ENCODE measurements at regions not wholly inside any gene's neighbourhood (a gene's known extent, or its start where the extent isn't known, plus 50 kb on each side); places are given as distances from the start of the nearest gene placed in this dataset.

DNA sequence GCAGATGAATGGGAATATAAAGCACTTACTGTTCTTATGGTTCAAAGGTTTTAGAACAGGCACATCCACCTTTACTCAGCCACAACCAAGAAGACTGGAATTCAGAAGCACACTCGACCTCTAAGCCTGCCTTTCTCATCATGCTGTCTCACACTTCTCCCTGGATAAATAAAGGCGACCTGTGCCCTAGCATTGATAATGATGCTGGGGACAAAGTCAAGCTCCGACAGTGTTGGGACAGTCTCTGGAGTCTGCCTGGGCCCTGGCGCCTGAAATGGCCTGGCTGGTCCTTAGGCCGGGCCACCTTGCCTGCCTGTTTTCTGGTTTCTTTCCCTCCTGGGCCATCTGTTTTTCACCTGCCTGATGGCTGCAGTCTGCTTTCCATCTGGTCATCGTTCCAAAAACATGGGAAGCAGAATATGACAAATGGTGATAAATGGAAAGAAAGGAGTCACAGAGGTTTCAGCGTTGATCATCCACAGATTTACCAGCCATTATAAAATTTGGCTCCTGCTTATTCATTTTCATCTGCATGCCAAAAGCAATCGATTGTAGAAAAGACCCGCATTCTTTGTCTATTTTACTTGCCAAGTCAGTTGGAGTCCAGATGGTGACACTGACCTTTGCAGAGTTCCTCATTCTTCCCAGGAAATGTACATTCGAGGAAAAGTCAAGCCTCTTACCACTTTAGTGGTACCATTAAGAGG lies 91.2 kb upstream of the KCNJ15 start:
- no peak for DNase-seq

DNA sequence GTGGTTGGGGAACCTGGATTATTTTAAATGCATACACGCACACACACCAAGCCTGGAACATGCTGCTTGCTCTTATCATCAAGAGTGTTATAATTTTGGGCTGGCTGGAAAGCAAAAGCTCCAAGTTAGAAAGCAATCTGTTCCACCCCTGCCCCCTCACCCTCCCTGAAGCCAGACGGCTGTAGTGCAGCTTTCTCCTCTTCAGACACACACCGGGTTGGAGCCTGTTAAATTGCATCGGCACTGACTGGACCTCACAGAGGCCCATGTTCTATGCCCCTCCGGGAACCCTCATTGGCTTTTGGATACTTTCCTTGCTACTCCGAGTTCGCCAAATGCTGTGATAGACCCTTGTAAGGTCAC lies 90.6 kb upstream of the KCNJ15 start:
- DNase-seq: no peak

DNA sequence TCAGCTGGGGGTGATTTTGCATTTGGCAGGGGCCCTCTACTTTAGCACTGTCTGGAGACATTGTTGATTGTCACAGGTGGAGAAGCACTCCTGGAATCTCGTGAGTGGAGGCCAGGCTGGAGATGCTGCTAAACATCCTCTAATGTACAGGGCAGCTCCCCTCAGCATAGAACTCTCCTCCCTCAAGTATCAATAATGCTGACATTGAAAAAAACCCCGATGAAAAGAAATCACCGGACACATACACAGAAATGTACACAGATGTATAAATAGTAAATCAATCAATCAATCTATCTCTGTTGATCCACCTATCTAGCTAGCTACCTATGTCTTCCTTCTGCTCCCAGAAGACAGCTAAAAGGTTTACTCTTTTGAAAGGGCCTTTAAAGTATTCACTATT lies 89.4 kb upstream of the KCNJ15 start:
- no peak for DNase-seq

DNA sequence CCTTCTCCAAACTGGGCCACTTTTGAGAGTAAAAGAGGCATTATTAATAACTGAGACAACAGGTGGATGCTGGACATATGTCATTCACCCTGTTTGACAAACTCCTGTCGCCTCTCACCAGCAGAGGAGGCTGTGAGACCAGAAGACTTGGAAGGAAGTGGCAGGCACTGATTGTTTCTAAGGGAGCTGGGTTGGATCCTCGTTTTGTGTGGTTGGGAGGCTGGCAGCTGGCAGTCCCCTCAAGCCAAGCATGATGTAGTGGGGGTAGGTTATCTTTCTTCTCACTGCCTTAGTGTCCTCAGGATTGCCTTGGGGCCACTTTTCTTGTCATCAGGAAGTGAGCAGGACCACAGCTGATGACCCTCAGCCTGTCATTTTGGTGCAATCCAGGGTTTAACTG lies 86.5 kb upstream of the KCNJ15 start:
- no peak for DNase-seq

DNA sequence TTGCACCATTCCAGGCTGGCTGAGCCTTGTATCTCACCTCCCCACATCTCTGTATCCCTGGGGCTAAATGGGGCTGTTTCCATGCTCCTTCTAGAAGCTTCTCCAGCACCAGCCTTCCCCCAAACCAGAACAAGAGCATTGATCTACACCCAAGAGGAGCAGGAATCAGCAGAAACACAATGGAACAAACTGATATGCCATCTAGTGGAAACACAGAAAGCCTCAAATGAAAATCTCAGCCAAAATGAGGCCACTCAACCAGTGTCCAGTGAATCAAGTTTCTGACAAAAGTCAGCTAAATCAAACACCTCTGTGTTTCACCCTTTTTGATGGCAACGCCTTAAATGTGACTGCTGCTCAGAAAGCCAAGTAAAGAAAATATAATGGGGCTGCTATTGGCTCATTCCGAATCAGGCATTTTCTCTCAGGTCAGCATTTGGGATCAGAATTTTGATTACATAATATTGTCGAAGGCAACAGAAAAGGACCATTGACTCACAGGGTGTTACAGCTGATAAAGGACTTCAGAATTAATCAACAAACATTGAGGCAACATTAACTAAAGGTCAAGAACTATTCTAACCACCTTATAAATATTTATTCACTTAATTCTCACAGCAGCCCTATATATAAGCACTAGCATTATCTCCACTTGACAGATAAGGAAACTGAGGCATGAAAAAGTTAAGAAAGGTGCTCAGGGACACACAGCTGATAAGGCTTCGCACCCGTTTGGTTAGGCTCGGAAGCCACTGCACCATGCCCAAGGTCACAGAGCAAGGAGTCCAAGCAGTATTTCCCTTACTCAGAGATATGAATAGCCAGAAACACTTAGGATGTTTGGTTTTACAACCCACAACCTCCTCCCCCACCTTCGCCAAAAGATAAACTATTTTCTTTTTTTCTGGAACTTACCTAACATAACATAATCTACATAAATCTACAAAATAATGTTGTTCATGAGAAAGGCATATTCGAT lies 85.8 kb upstream of the KCNJ15 start:
- DNase-seq: no peak

DNA sequence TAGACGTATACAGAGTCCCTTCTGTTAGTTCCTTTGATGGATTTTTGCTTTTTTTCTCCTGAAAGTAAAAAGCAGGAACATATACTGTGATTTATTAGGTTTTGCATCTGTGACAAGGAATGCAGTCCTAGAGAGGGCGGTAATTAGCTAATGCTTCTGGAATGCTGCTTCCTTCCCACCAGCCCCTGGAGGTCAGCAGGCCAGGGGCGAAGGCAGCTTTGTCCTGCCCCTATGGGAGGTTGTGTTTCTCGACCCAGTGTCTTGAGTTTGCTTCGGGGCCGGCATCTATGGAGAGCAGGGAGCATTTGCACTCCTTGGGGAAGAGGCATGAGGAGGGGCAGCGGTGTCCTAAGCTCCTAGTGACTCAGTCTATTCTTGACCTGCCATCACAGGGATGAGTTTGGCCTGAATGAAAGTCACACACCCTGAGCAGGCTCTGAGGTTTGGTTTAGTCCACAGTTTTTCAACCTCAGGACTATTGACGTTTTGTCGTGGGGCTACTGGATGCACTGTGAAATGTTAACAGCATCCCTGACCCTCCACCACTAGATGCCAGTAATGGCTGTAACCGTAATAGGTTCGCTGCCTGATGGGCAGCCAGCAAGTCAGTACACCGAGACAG lies 85.0 kb upstream of the KCNJ15 start:
- DNase-seq: no peak

DNA sequence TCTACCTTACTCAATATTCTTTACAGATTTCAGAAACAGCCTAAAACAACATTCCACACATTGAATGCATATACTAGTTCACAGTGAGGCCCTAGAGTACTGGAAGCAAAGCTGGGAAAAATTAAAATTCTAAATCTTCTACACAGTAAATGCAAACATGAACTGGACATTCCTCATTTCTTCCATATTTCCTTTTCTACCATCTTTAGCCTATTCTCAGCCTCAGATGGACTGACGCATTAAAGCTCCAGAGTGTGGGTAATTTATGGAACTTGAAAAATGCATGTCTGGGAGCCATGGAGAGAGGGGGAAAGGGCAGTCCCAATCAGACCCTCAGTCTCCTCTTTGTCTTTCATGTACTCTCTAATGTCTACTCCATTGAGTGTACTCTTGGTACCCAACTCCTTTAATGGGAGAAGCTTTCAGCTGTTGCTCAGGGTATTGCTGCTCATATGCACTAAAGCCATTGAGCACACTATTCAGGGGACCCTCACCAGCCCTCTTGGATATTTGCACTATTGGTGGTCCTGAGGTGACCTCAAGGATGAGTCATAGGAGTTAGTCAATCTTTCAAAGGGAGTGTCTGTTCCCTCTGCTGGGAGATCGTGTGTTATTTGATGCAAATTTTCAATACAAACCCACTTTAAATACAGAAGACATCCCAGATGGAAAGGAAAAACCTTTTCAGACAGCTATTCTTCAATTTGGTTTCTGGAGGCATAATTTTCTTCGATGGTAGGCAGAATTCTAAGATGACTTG lies 83.3 kb upstream of the KCNJ15 start:
- no peak for DNase-seq

DNA sequence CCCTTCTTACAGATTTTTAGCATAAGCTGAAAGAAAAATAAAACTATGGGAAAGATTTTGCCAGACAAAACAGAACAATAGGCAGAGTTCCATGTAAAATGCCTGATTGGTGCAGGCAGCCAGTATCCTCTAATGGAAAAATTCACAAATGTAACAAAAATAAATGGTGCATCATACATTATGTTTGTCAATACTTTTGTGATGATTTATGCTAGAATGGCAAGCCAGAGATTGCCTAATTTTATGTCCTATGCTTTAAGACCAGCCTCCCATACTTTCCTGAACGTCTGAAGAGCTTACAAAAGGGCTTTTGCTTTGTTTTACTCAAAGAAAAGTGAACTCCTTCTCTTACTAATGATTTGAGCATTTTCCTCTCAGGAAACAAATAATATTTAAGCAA lies 81.5 kb upstream of the KCNJ15 start:
- no peak for DNase-seq

DNA sequence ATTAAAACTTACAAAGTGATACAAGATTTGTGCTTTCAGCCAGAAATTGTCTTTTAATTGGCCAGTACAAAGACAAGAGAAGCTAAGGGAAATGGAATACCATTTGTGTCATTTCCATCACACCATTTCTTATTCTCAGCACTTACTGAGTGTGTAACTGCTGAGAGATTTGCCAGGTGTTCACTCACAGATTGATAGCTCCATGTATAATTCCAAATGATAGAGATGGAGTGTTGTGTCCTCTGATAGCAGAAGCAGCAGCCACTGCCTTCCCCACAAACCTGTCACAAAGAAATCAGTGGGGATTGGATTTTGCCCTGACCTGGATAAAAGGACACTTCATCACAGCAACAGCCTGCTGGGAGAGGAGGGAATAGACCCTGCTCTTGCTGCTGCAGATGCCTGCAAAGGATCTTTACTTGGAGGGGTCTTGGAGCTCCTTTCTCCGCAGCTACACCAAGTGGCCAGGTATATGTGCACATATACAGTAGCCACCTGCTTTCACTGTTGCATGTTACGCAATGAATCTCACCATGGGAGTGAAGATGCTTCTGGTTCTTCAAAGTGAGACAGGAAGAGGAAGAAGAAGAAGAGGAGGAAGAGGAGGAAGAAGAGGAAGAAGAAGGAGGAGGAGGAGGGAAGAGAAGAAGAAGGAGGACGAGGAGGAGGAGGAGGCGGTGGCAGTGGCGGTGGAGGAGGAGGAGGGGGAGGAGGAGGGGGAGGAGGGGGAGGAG lies 78.7 kb upstream of the KCNJ15 start:
- no peak for DNase-seq

DNA sequence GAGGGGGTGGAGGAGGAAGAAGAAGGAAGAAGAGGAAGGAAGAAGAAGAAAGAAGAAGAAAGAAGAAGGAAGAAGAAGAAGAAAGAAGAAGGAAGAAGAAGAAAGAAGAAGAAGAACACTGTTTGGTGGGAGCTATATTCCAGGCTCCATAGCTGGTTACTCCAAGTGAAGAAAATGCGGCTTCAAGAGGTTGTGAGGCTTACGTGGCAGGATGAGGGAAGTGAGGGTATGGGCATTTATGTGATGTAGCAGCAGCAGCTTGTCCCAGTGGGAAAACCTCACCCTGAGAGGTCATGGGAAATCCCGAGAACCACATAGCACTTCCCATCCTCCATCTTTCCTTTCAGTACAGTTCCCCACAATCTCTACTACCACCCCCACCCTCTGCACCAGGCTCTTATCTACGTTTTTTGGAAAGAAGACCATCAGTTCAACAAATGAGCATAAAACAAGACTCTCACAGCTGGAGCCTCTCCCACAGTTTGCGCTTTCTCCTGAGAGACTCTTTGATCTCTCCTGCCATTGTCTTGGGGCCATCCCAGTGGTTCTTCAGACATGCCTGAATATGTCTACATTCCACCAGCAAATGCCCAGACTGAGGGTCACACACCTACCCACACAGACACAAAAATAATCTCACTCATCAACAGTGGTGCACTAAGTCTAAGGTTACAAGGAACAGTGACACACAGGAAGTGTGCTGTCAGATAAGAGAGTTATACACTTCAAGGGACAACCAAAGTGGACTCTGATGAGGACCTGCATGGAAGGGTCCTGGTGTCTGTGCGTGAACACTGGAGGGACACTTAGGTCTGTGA lies 77.9 kb upstream of the KCNJ15 start:
- DNase-seq: no peak

DNA sequence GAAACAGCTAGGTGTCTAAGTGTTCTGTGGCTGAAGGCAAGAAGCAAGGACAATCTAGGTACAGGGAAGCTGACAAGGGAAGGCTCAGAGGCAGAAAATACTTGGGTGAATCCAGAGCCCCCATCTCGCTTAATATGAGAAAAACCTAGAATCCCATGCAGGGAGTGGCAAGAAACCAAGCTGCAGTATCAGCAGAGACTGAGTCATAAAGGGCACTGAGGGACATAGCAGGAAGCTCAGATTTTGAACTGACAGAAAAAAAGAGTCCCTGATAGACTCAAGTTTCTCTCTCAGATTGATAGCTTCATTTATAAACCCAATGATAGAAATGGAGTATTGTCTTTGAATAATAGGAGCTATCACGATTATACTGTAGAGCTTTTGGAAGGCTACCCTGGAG lies 77.3 kb upstream of the KCNJ15 start:
- DNase-seq: no peak

DNA sequence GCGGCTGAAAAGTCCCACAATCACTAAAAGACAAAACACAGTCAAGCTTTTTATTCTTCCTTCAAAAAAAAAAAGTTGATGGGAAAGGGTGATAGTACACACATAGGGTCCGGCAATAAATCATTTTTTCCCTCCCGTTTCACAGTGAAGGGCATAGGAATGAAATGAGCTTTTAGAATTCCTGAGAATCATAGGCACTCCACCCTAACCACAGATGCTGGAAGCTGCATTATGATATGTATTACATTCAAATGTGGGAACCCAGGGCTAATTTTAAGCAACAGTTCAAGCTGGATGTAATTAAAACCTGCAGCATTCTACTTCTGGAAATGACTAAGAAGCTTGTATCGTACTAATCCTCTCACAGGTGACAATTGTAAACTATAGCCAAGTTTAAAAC lies 75.7 kb upstream of the KCNJ15 start:
- DNase-seq: no peak

DNA sequence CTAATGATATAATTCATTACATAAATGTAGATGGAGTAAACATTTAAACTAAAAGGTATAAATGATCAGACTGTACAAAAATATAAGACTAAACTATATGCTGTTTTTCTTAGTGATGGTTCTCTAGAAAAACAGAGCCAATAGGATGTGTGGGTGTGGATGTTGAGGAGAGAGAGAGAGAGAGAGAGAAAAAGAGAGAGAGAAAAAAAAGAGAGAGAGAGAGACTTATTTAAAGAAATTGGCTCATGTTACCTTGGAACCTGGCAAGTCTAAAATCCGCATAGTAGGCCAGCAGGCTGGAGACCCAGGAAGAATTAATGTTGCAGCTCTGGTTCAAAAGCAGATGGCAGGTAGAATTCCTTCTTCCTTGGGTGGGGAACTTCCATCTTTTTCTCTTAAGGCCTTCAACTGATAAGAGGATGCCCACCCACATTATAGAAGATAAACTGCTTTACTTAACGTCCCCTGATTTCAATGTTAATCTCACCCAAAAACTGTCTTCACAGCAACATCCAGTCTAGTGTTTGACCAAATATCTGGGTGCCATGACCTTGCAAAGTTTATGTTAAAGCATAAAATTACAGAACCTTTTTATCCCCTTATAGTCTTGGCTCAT lies 74.3 kb upstream of the KCNJ15 start:
- no peak for DNase-seq

DNA sequence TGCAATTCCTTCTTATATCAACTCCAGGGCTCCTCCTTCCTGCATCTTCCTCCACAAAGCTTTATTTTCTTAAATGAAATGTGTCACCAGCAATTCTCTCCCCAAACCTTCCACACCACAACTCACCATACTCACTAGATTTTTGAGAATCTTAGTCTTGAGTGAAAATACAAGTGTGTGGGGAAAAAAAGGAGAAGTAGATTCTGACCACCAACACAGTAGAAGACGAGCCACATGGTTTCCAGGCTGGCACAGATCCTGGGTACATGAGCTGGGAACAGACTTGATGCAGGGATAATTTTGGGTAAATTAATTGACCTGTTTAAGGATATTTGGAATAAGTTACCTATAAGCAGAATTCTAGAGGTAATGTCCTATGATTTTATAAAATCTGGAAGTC lies 72.8 kb upstream of the KCNJ15 start:
- DNase-seq: no peak

DNA sequence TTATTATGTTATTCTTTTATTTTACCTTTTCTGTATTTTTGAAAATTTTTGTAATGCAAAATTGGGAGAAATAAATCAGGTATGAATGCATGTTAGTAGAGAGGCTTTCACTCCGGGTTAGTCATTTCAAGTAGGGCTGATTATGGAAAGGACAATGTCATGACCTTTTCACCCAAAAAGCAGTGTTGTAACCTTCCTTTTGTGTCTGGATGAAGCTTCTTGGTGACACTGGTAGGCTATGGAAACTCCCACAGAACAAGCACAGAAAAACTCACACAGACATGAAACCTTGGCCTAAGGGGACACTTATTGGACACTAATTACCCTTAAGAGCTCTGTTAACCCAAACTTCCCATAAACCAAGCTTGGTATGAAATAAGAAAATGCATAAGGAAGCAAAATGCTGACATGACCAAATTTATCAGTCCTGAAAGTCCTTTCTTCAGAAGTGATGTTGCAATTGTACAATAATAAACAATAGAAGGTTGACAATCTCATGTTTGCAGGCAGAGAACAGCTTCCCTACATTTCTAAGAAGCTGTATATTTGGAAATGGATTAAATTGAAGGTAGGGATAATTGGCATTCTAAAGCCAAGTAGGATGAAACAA lies 70.0 kb upstream of the KCNJ15 start:
- no peak for DNase-seq

DNA sequence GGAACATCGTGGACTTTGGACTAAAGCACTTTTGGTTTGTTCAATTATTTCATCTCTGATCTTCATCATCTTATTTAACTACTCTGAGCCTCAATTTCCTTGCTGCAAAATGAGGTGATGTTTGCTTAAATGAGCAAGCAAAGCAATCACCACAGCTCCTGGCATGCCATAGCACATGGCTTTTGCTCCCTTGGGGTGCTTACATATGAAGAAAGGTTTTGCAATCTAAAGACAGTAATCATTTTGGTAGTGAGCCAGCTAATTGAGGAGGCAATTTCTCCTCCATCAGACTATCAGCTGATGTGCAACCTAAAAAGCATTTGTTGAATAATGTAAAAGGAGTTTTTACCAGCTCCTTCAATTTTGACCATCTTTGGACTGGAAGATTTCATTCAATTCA lies 68.8 kb upstream of the KCNJ15 start:
- DNase-seq: no peak

DNA sequence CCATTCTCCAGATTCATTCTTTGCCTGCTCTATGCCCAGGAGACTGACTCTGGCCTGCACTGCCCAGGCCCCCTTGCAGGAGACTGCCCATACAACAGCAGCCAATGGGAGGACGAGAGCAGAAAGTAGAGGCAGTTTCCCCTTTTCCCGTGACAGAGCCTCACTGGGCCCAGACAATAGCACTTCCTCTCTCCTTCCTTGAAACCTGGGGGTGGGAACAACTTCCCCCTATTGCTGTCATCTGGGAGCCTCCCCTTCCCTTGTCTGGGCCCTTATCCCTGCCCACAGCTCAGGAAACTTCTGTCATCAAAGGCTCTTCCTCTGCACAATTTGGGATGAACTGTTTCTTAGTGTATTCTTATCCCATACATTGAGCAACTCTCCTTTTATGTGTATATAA lies 60.8 kb upstream of the KCNJ15 start:
- DNase-seq: no peak

DNA sequence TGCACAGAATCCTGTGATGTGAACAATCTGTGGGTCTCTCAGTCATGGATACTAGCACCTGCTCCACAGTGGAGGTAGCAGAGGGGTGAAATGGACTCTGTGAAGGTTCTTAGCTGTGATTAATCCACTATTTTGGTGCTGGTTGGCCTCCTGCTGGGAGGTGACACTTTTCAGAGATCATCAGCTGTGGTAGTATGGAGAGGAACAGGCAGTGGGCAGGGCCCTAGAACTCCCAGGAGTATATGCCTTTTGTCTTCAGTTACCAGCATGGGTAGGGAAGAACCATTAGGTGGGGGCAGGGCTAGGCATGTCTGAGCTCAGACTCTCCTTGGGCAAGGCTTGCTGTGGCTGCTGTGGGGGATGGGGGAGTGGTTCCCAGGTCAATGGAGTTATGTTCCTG lies 54.0 kb upstream of the KCNJ15 start:
- DNase-seq: no peak

DNA sequence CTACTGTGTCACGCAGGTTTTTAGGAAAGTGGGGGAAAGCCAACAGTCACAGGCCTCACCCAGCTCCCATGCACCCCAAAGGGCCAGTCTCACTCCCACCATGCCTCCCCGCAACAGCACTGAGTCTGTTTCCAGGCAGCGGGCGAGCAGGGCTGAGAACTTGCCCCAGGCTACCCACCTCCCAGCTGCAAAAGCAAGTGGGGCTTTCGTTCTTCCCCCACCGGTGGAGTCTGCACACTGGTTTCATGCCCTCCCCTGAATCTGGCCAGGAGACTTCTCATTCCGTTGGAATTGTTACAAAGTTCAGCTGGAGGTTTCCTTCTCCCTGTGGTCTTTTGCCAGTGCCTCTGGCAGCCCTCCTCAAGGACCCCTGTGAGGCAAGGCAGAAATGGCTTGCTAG lies 53.6 kb upstream of the KCNJ15 start:
- no peak for DNase-seq

DNA sequence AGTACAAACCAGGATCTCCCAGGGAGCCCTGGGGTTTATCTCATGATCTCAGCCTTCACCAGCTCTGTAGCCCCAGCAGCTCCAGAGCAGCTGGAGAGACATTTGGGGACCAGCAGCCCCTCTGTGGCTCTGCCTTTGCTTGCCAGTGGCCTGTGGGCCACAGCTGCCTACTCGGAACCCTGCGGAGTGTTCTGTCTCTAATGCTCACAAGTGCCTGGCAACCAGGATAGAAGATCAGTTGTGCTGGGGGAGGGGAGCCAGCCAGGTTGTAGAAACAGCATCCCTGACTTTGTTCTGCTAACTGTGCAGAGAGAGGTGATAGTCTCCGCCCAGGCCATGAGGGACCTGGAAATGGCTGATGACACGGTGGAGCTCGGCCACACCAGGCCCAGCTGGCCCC lies 50.9 kb upstream of the KCNJ15 start:
- DNase-seq: no peak

DNA sequence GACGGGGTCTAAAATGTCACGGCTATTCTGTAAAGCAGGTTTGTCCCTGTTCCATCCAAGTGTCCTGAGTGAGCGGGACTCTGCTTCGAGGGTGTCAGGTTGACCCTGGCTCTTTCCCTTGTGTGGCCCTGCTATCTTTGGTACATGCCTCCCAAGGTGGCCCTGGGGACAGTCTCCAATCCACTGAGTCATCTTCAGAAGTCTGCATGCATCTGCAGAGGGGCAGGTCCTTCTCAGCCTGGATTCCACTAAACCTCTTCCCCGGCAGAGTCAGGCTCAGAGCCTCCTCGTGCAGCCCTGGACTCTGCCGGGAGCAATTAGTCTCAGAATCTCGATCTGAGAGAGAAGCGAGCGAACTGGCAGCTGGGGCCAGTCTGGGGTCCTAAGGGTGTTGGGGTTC lies 50.1 kb upstream of the KCNJ15 start:
- no peak for DNase-seq
